Kidney (tissue), 13 donors: ENCODE measurements at regions not wholly inside any gene's neighbourhood (a gene's known extent, or its start where the extent isn't known, plus 50 kb on each side); places are given as distances from the start of the nearest gene placed in this dataset.

Experiments used
- DNase-seq, 5 donors: peaks; one replicate each; pipeline ENCODE4 v3.0.0-alpha.2; 2013 to 2020
- FAIRE-seq: peaks from 2 replicates; lab custom pipeline; 2012; peaks lifted over from hg19 to GRCh38; lab: Jason Lieb, UNC
- H3K27ac ChIP-seq, 2 donors: one replicate each; pipeline ENCODE4 v1.7.0; 2013; ENCODE audit warnings: low read depth in 2 of 2, low read length in 2 of 2, inconsistent platforms in 1 of 2
- H3K27me3 ChIP-seq: one replicate; pipeline ENCODE4 v1.7.1; 2013; ENCODE audit warnings: low read length, inconsistent platforms; ENCODE audit not compliant: control insufficient read depth, insufficient read depth
- H3K36me3 ChIP-seq, 3 donors: one replicate each; pipeline versions ENCODE4 v1.7.0 to v1.7.1; 2013; ENCODE audit warnings: low read length in 3 of 3, control low read depth in 1 of 3, inconsistent platforms in 1 of 3; ENCODE audit not compliant: insufficient read depth in 3 of 3, control insufficient read depth in 2 of 3
- H3K4me1 ChIP-seq, 3 donors: one replicate each; pipeline versions ENCODE4 v1.7.0 to v1.7.1; 2013; ENCODE audit warnings: low read length in 3 of 3, inconsistent platforms in 1 of 3, low read depth in 1 of 3; ENCODE audit not compliant: control insufficient read depth in 2 of 3, insufficient read depth in 2 of 3
- H3K4me3 ChIP-seq, 3 donors: one replicate each; pipeline versions ENCODE4 v1.7.0 to v1.8.1; 2013; ENCODE audit warnings: low read length in 3 of 3, control low read depth in 1 of 3, inconsistent platforms in 1 of 3
- H3K9ac ChIP-seq, 3 donors: one replicate each; pipeline versions ENCODE4 v1.7.0 to v1.7.1; 2013; ENCODE audit warnings: low read length in 3 of 3, control low read depth in 1 of 3, inconsistent platforms in 1 of 3
- H3K9me3 ChIP-seq, 3 donors: one replicate each; pipeline versions ENCODE4 v1.7.0 to v1.7.1; 2013; ENCODE audit warnings: low read length in 3 of 3, control low read depth in 1 of 3, inconsistent platforms in 1 of 3; ENCODE audit not compliant: control insufficient read depth in 2 of 3, insufficient read depth in 1 of 3
- CTCF ChIP-seq: IDR thresholded peaks from 3 replicates; pipeline ENCODE4 v1.5.1; 2012; ENCODE audit warnings: mild to moderate bottlenecking, moderate library complexity, borderline replicate concordance; ENCODE audit not compliant: insufficient read depth; ENCODE audit errors: extremely low read depth
- intact Hi-C: fragments of 100-400 bp; cut with DNase I; formaldehyde crosslinking; loops from one replicate; pipeline ENCODE4 v1.11.1; 2022
- donor health status: control.
- donor health status: control.
- donor health status: control.
- donor health status: control.
- donor health status: control.
- donor health status: DM: yes; HTN: yes; CAD: no.
- donor health status: Normal renal cell carcinoma (clear cell type).

GRCh38 chr5:60370508-60370907 lies 329.5 kb downstream of the DEPDC1B start:
- peaks cover 0 to 7% (median 0%) of the 10 kb centered on the region in 3 donors for H3K4me1 ChIP-seq
- DNase-seq (no peak), FAIRE-seq (no peak)
- H3K27me3 ChIP-seq = no peaks in the 10 kb centered on the region
- H3K36me3 ChIP-seq = no peaks in the 10 kb centered on the region
- no peak for TF ChIP-seq CTCF
- H3K4me3 ChIP-seq = no peak overlapping the region
- intact Hi-C loops = no loop called here
- H3K9ac ChIP-seq = no peak overlapping the region
- no peak overlapping the region for H3K27ac ChIP-seq
- H3K9me3 ChIP-seq = no peaks in the 10 kb centered on the region

- H3K9ac ChIP-seq = no peak overlapping the region
- H3K36me3 ChIP-seq = no peaks in the 10 kb centered on the region
- no peak for DNase-seq
- FAIRE-seq = no peak
- H3K27me3 ChIP-seq = no peaks in the 10 kb centered on the region
- H3K9me3 ChIP-seq = no peaks in the 10 kb centered on the region
- H3K27ac ChIP-seq = no peak overlapping the region
- intact Hi-C loops = no loop called here
- peaks cover 0 to 7% (median 0%) of the 10 kb centered on the region in 3 donors for H3K4me1 ChIP-seq
- TF ChIP-seq CTCF = no peak
- H3K4me3 ChIP-seq = no peak overlapping the region
These were observed 330.6 kb downstream of the DEPDC1B start for GRCh38 chr5:60369391-60369790.

- no peaks in the 10 kb centered on the region for H3K9me3 ChIP-seq
- no peaks in the 10 kb centered on the region for H3K36me3 ChIP-seq
- TF ChIP-seq CTCF = no peak
- no peak for FAIRE-seq
- DNase-seq = no peak
- intact Hi-C loops = no loop called here
- H3K4me1 ChIP-seq = peaks cover 0 to 7% (median 0%) of the 10 kb centered on the region in 3 donors
- H3K4me3 ChIP-seq = no peak overlapping the region
- H3K27me3 ChIP-seq = no peaks in the 10 kb centered on the region
- H3K27ac ChIP-seq = no peak overlapping the region
- H3K9ac ChIP-seq = no peak overlapping the region
These were observed 331.9 kb downstream of the DEPDC1B start for GRCh38 chr5:60368100-60368499.

- Histone ChIP-seq H3K9ac (no peak overlapping the region), H3K27me3 (no peaks in the 10 kb centered on the region), H3K27ac (no peak overlapping the region), H3K4me1 (peaks cover 0 to 7% (median 0%) of the 10 kb centered on the region in 3 donors), H3K9me3 (no peaks in the 10 kb centered on the region), H3K36me3 (no peaks in the 10 kb centered on the region), H3K4me3 (no peak overlapping the region)
- FAIRE-seq = no peak
- DNase-seq = no peak
- intact Hi-C loops = no loop called here
- TF ChIP-seq CTCF = no peak
These were observed 333.5 kb downstream of the DEPDC1B start for GRCh38 chr5:60366489-60366888.
